ENCODE measurements at regions not wholly inside any gene's neighbourhood (a gene's known extent, or its start where the extent isn't known, plus 50 kb on each side); places are given as distances from the start of the nearest gene placed in this dataset.

- no TSS peak for BruUV-seq (replicated peaks)
- intact Hi-C loops (cut with micrococcal nuclease; ENCODE audit: unreplicated experiment) = no loop called here
- no peaks in the 10 kb centered on the region for H3K36me3 ChIP-seq (ENCODE audit: control insufficient read depth, insufficient read depth, low read length)
- TF ChIP-seq CTCF (IDR thresholded peaks at IDR 0.05; ENCODE audit: insufficient read depth in 1 of 2, low read depth in 1 of 2, low read length in 1 of 2, severe bottlenecking in 1 of 2, unreplicated experiment in 1 of 2) = no peak
- no peaks in the 10 kb centered on the region; the same call in 1 of the 2 replicates for H3K27me3 ChIP-seq (replicated peaks; ENCODE audit: control insufficient read depth, insufficient read depth, low read length)
- no peak for DNase-seq
- Mint-ChIP-seq H3K36me3 (ENCODE audit: insufficient read depth, unreplicated experiment) (no peaks in the 10 kb centered on the region), H3K27ac (ENCODE audit: unreplicated experiment) (no peak overlapping the region), H3K27me3 (ENCODE audit: insufficient read depth, unreplicated experiment) (peaks cover 3% of the 10 kb centered on the region), H3K9me3 (ENCODE audit: unreplicated experiment) (no peaks in the 10 kb centered on the region), H3K4me3 (ENCODE audit: unreplicated experiment) (no peak overlapping the region), H3K4me1 (ENCODE audit: low read depth, unreplicated experiment) (peaks cover 7% of the 10 kb centered on the region)
- CTCF ChIA-PET = no interaction called here
- H3K9me3 ChIP-seq = no peaks in the 10 kb centered on the region
- peaks cover 5% of the 10 kb centered on the region; the same call in 1 of the 2 replicates for H3K4me1 ChIP-seq
- POLR2A ChIA-PET = no interaction called here
- no peak overlapping the region for H3K4me3 ChIP-seq (ENCODE audit: low read depth, low read length)
Measured at GRCh38 chr9:111098093-111098492, 59.8 kb upstream of the LPAR1 start.

- Mint-ChIP-seq H3K9me3 (ENCODE audit: unreplicated experiment) (no peaks in the 10 kb centered on the region), H3K4me3 (ENCODE audit: unreplicated experiment) (no peak overlapping the region), H3K27ac (ENCODE audit: unreplicated experiment) (no peak overlapping the region), H3K36me3 (ENCODE audit: insufficient read depth, unreplicated experiment) (no peaks in the 10 kb centered on the region), H3K27me3 (ENCODE audit: insufficient read depth, unreplicated experiment) (peaks cover 3% of the 10 kb centered on the region), H3K4me1 (ENCODE audit: low read depth, unreplicated experiment) (peaks cover 7% of the 10 kb centered on the region)
- no peak for DNase-seq
- intact Hi-C loops (cut with micrococcal nuclease; ENCODE audit: unreplicated experiment) = no loop called here
- POLR2A ChIA-PET = no interaction called here
- Histone ChIP-seq H3K4me1 (peaks cover 5% of the 10 kb centered on the region; the same call in 1 of the 2 replicates), H3K9me3 (no peaks in the 10 kb centered on the region), H3K4me3 (ENCODE audit: low read depth, low read length) (no peak overlapping the region), H3K36me3 (ENCODE audit: control insufficient read depth, insufficient read depth, low read length) (no peaks in the 10 kb centered on the region), H3K27me3 (replicated peaks; ENCODE audit: control insufficient read depth, insufficient read depth, low read length) (no peaks in the 10 kb centered on the region; the same call in 1 of the 2 replicates)
- CTCF ChIA-PET = no interaction called here
- no TSS peak for BruUV-seq (replicated peaks)
- no peak for TF ChIP-seq CTCF (IDR thresholded peaks at IDR 0.05; ENCODE audit: insufficient read depth in 1 of 2, low read depth in 1 of 2, low read length in 1 of 2, severe bottlenecking in 1 of 2, unreplicated experiment in 1 of 2)
Measured at GRCh38 chr9:111096051-111096450, 57.8 kb upstream of the LPAR1 start.

DNA sequence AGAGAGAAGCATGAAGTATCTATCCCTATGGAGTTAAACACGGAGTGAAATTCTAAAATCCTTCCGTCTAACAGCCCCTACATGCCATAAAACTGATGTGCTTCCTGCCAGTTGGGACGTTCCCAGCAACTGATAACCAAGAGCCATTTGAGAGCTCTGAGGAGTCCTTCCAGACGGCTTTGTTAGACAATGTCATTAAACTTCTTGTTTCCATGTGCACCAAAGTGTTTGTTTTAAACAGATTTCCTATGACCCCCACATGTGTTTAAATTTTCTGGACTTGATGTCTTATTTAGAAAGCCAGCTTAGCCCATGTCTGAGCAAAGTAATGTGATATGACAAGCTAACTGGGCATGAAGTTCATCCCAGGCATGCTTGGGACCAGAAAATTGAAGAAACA lies 57.2 kb upstream of the LPAR1 start:
- TF ChIP-seq CTCF (IDR thresholded peaks at IDR 0.05; ENCODE audit: insufficient read depth in 1 of 2, low read depth in 1 of 2, low read length in 1 of 2, severe bottlenecking in 1 of 2, unreplicated experiment in 1 of 2) = no peak
- H3K4me3 Mint-ChIP-seq (ENCODE audit: unreplicated experiment) = no peak overlapping the region
- Histone ChIP-seq H3K4me3 (ENCODE audit: low read depth, low read length) (no peak overlapping the region), H3K27me3 (replicated peaks; ENCODE audit: control insufficient read depth, insufficient read depth, low read length) (no peaks in the 10 kb centered on the region; the same call in 1 of the 2 replicates), H3K9me3 (no peaks in the 10 kb centered on the region), H3K4me1 (peaks cover 5% of the 10 kb centered on the region; the same call in 1 of the 2 replicates), H3K36me3 (ENCODE audit: control insufficient read depth, insufficient read depth, low read length) (no peaks in the 10 kb centered on the region)
- no peaks in the 10 kb centered on the region for H3K9me3 Mint-ChIP-seq (ENCODE audit: unreplicated experiment)
- peaks cover 3% of the 10 kb centered on the region for H3K27me3 Mint-ChIP-seq (ENCODE audit: insufficient read depth, unreplicated experiment)
- POLR2A ChIA-PET = no interaction called here
- H3K36me3 Mint-ChIP-seq (ENCODE audit: insufficient read depth, unreplicated experiment) = no peaks in the 10 kb centered on the region
- CTCF ChIA-PET = no interaction called here
- intact Hi-C loops (cut with micrococcal nuclease; ENCODE audit: unreplicated experiment) = no loop called here
- no peak overlapping the region for H3K27ac Mint-ChIP-seq (ENCODE audit: unreplicated experiment)
- no TSS peak for BruUV-seq (replicated peaks)
- DNase-seq = no peak
- peaks cover 7% of the 10 kb centered on the region for H3K4me1 Mint-ChIP-seq (ENCODE audit: low read depth, unreplicated experiment)

Data from Caco-2 (cell line).